NCI-H2107 (cell line): ENCODE measurements at regions not wholly inside any gene's neighbourhood (a gene's known extent, or its start where the extent isn't known, plus 50 kb on each side); places are given as distances from the start of the nearest gene placed in this dataset.

Experiments used
- DNase-seq: peaks from one replicate; lab custom pipeline; 2025; lab: John Stamatoyannopoulos, UW

GRCh38 chr11:16434036-16434435 is 77.7 kb upstream of the SOX6 start:
- no peak for DNase-seq

GRCh38 chr11:16430674-16431073 is 74.3 kb upstream of the SOX6 start:
- no peak for DNase-seq

GRCh38 chr11:16421826-16422225 is 65.5 kb upstream of the SOX6 start:
- DNase-seq: no peak

DNA sequence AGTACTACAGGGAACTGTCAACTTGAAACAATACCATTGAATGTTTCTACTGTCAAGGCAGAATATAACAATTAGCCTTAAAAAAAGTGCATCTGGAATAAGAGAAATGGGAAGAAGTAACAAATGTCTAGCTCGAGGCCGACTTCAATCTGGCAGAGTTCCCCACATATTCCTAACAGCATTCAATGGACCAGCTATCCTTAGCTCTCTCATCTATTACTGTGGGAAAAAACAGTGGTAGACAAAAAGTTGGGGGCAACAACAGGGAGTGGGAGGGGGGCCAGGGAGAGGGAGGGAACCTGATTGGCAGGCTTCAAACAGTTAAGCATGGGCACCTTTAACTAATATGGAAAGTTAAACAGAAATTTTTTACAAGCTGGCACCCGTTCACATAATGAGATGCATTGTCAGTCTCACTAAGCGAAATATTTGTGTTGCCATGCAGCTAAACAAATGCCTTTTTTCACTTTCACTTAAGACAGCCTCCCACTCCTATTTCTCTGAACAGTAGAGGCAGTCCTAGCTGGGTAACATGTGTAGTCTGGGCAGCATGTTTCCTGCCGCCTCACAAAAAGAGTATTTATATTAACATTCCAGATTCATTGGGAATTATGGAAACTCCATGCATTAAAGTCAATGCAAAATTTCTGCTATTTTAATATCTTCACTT is 62.2 kb upstream of the SOX6 start:
- DNase-seq: no peak

- DNase-seq: no peak
These were observed 56.3 kb upstream of the SOX6 start for GRCh38 chr11:16412525-16413172.

GRCh38 chr11:16410479-16410878 is 54.1 kb upstream of the SOX6 start:
- DNase-seq: no peak

GRCh38 chr11:16408619-16409018 is 52.3 kb upstream of the SOX6 start:
- no peak for DNase-seq

DNA sequence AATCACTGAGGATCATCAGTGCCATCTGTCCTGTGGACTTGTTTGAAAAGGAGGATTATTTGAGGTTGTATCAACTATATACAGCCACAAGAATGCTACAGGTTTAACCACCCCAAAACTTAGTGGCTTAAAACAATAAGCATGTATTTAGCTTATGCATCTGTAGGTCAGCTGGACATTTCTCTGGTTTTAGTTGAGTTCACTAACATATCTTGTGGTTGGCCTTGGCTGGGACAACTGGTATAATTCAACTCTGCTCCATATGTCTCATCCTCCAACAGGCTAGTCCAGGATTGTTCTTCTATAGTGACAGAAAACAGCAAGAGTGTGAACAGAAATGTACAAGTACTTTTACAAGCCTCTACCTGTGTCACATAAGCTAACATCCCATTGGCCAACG is 49.9 kb upstream of the SOX6 start:
- DNase-seq: no peak
